ENCODE measurements at regions not wholly inside any gene's neighbourhood (a gene's known extent, or its start where the extent isn't known, plus 50 kb on each side); places are given as distances from the start of the nearest gene placed in this dataset.

GRCh38 chr11:30760345-30760744 lies 174.2 kb upstream of the MPPED2 start:
- no peak overlapping the region for H3K18ac ChIP-seq (ENCODE audit: low read depth, low read length)

More at GRCh38 chr11:30760345-30760744, 174.2 kb upstream of the MPPED2 start:
- H3K23ac ChIP-seq (ENCODE audit: low read depth, low read length), result no peak overlapping the region
- no peak overlapping the region for H2AK5ac ChIP-seq (ENCODE audit: low read depth, low read length)
- no peaks in the 10 kb centered on the region for H3K9me1 ChIP-seq (ENCODE audit: insufficient read depth, low read length)
- H4K91ac ChIP-seq (ENCODE audit: insufficient read depth, low read depth, low read length), result no peak overlapping the region
- no peak overlapping the region for H2AFZ ChIP-seq (replicated peaks; ENCODE audit: low read length, poor library complexity)
- H3K56ac ChIP-seq (ENCODE audit: extremely low read depth, insufficient read depth, low read length), result no peak overlapping the region
- H4K8ac ChIP-seq (ENCODE audit: low read depth in 2 of 2, low read length in 2 of 2), result no peak overlapping the region
- BruUV-seq (replicated peaks), result no TSS peak
- H3K27me3 ChIP-seq (ENCODE audit: control insufficient read depth, insufficient read depth, low read length), result no peaks in the 10 kb centered on the region
- dilution Hi-C loops (cut with HindIII; ENCODE audit: low sequenced_read_pairs, unreplicated experiment), result no loop called here
- no peak overlapping the region for H3K4me2 ChIP-seq (ENCODE audit: low read depth, low read length)
- intact Hi-C loops (cut with micrococcal nuclease), result no loop called here
- no peak for TF ChIP-seq RCOR1 (IDR thresholded peaks at IDR 0.05; ENCODE audit: insufficient replicate concordance, low read length)
- TF ChIP-seq MAZ (IDR thresholded peaks at IDR 0.05; ENCODE audit: borderline replicate concordance, low read depth, low read length), result no peak
- TF ChIP-seq, protein P1, sequence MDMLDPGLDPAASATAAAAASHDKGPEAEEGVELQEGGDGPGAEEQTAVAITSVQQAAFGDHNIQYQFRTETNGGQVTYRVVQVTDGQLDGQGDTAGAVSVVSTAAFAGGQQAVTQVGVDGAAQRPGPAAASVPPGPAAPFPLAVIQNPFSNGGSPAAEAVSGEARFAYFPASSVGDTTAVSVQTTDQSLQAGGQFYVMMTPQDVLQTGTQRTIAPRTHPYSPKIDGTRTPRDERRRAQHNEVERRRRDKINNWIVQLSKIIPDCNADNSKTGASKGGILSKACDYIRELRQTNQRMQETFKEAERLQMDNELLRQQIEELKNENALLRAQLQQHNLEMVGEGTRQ (IDR thresholded peaks at IDR 0.05; ENCODE audit: low read depth, low read length), result no peak
- TF ChIP-seq SMC3 (IDR thresholded peaks at IDR 0.05; ENCODE audit: low read depth, low read length), result no peak
- no peak for TF ChIP-seq MAFK (IDR thresholded peaks at IDR 0.05; ENCODE audit: low read depth, low read length)
- no peak for TF ChIP-seq RFX5 (IDR thresholded peaks at IDR 0.05; ENCODE audit: low read depth, low read length)
- no peak for TF ChIP-seq FOS (IDR thresholded peaks at IDR 0.05; ENCODE audit: low read depth, low read length)
- TF ChIP-seq CEBPB (IDR thresholded peaks at IDR 0.05; ENCODE audit: low read depth, low read length), result no peak
- TF ChIP-seq MXI1 (IDR thresholded peaks at IDR 0.05; ENCODE audit: borderline replicate concordance, low read depth, low read length), result no peak
- TF ChIP-seq ELK1 (IDR thresholded peaks at IDR 0.05; ENCODE audit: borderline replicate concordance, low read depth, low read length), result no peak
- no peak for TF ChIP-seq RAD21 (IDR thresholded peaks at IDR 0.05; ENCODE audit: low read length)
- TF ChIP-seq CTCF (conservative IDR thresholded peaks at IDR 0.05; ENCODE audit: low read depth, low read length), result no peak
- H2BK15ac ChIP-seq (ENCODE audit: low read depth, low read length), result no peak overlapping the region
- ChIA-PET CTCF (no interaction called here), POLR2A (ENCODE audit: unreplicated experiment) (no interaction called here)
- H3K14ac ChIP-seq (replicated peaks; ENCODE audit: low read depth, low read length), result no peak overlapping the region
- no peak overlapping the region for H3K4ac ChIP-seq (ENCODE audit: low read depth, low read length)
- in situ Hi-C loops (cut with MboI; ENCODE audit: low sequenced_read_pairs), result no loop called here
- ATAC-seq (ENCODE audit: low read depth) (no peak), DNase-seq (peak; percentile 5)
- no peaks in the 10 kb centered on the region for H4K20me1 ChIP-seq (ENCODE audit: insufficient read depth, low read length)
- no peaks in the 10 kb centered on the region for H3K36me3 ChIP-seq (ENCODE audit: control insufficient read depth, insufficient read depth, low read length)
- H3K9me3 ChIP-seq (ENCODE audit: control insufficient read depth, insufficient read depth, low read length), result 0 out of 2 replicates have a peak, but pooled peaks cover 2% of the 10 kb centered on the region
- H3K4me1 ChIP-seq (ENCODE audit: control insufficient read depth, insufficient read depth, low read length), result no peaks in the 10 kb centered on the region
- H4K5ac ChIP-seq (ENCODE audit: low read depth, low read length), result no peak overlapping the region
- no peak overlapping the region for H3K9ac ChIP-seq (ENCODE audit: low read depth, low read length)
- H3K27ac ChIP-seq (ENCODE audit: insufficient read depth, low read length), result no peak overlapping the region
- no peaks in the 10 kb centered on the region for H3K79me1 ChIP-seq (ENCODE audit: low read depth in 1 of 2, low read length in 2 of 2)
- H2AK9ac ChIP-seq (replicated peaks; ENCODE audit: low read depth, low read length, poor library complexity), result no peak overlapping the region
- no peak overlapping the region for H2BK5ac ChIP-seq (ENCODE audit: low read depth, low read length, poor library complexity, severe bottlenecking)
- no peak overlapping the region for H2BK20ac ChIP-seq (ENCODE audit: low read depth, low read length)
- no peak overlapping the region for H3K4me3 ChIP-seq (ENCODE audit: insufficient read depth, low read depth, low read length)
- H2BK120ac ChIP-seq (ENCODE audit: low read depth, low read length), result no peak overlapping the region
